ENCODE measurements at regions not wholly inside any gene's neighbourhood (a gene's known extent, or its start where the extent isn't known, plus 50 kb on each side); places are given as distances from the start of the nearest gene placed in this dataset.

DNA sequence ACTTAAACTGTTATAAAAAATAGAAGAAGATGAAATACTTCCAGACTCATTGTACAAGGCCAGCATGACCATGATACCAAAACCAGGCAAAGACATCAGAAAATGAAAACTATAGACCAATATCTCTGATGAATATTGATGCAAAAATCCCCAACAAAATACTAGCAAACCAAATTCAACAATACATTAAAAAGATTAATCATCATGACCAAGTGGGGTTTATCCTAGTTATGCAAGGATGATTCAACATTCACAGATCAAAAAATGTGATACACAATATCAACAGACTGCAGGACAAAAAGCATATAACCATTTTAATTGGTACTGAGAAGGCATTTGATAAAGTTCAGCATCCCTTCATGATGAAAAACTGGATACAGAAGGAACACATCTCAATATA is 824.5 kb upstream of the RAG2 start:
- CTCF ChIA-PET = no interaction called here
- Mint-ChIP-seq H3K4me3 (ENCODE audit: low read depth, unreplicated experiment) (no peak overlapping the region), H3K9me3 (ENCODE audit: low read depth, unreplicated experiment) (peaks cover 6% of the 10 kb centered on the region), H3K27ac (ENCODE audit: unreplicated experiment) (no peak overlapping the region), H3K27me3 (ENCODE audit: unreplicated experiment) (no peaks in the 10 kb centered on the region), H3K4me1 (ENCODE audit: low read depth, unreplicated experiment) (no peaks in the 10 kb centered on the region), H3K36me3 (ENCODE audit: insufficient read depth, unreplicated experiment) (no peaks in the 10 kb centered on the region)
- intact Hi-C loops (cut with micrococcal nuclease; ENCODE audit: unreplicated experiment) = no loop called here
- no peak for DNase-seq
- no TSS peak for BruUV-seq (replicated peaks)
- TF ChIP-seq, protein P1, sequence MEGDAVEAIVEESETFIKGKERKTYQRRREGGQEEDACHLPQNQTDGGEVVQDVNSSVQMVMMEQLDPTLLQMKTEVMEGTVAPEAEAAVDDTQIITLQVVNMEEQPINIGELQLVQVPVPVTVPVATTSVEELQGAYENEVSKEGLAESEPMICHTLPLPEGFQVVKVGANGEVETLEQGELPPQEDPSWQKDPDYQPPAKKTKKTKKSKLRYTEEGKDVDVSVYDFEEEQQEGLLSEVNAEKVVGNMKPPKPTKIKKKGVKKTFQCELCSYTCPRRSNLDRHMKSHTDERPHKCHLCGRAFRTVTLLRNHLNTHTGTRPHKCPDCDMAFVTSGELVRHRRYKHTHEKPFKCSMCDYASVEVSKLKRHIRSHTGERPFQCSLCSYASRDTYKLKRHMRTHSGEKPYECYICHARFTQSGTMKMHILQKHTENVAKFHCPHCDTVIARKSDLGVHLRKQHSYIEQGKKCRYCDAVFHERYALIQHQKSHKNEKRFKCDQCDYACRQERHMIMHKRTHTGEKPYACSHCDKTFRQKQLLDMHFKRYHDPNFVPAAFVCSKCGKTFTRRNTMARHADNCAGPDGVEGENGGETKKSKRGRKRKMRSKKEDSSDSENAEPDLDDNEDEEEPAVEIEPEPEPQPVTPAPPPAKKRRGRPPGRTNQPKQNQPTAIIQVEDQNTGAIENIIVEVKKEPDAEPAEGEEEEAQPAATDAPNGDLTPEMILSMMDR (IDR thresholded peaks at IDR 0.05; ENCODE audit: unreplicated experiment) = no peak

DNA sequence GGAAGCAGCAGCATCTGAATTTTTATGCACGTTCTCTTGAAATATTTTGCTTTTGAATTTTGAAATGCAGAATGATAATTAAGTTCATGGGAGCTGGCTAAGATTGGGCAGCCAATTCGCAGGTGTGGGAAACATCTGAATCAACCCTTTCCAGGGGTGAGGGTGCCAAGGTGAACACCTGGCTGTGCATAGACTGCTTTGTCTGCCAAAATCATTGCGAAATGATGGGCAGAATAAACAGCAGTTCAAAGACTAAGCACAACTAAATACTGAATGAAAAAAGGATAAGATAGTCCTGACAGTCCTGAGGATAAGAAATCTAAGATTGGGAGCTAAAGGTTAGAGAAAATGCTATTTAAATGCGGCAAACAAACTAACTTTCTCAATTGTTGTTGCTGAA is 813.3 kb upstream of the RAG2 start:
- DNase-seq = no peak
- no peaks in the 10 kb centered on the region for H3K36me3 Mint-ChIP-seq (ENCODE audit: insufficient read depth, unreplicated experiment)
- no TSS peak for BruUV-seq (replicated peaks)

DNA sequence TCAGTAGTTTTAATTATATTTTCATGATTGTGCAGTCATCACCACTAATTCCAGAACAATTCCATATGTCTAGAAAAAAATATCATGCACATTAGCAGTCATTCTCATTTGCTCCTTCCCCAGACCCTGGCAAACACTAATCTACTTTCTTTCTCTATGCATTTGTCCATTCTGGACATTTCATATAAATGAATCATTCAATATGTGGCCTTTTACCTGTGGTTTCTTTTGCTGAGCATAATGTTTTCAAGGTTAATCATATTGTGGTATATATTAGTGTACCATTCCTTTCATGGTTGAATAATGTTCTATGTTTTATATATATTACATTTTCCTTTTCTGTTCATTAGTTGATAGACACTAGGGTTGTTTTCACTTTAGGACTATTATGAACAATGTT is 811.1 kb upstream of the RAG2 start:
- no peaks in the 10 kb centered on the region for H3K27me3 Mint-ChIP-seq (ENCODE audit: unreplicated experiment)
- no peak for DNase-seq
- intact Hi-C loops (cut with micrococcal nuclease; ENCODE audit: unreplicated experiment) = no loop called here
- H3K36me3 Mint-ChIP-seq (ENCODE audit: insufficient read depth, unreplicated experiment) = no peaks in the 10 kb centered on the region
- no peak overlapping the region for H3K27ac Mint-ChIP-seq (ENCODE audit: unreplicated experiment)
- H3K4me1 Mint-ChIP-seq (ENCODE audit: low read depth, unreplicated experiment) = no peaks in the 10 kb centered on the region
- CTCF ChIA-PET = no interaction called here
- BruUV-seq (replicated peaks) = no TSS peak
- TF ChIP-seq, protein P1 (IDR thresholded peaks at IDR 0.05; ENCODE audit: unreplicated experiment) = no peak
- no peak overlapping the region for H3K4me3 Mint-ChIP-seq (ENCODE audit: low read depth, unreplicated experiment)
- H3K9me3 Mint-ChIP-seq (ENCODE audit: low read depth, unreplicated experiment) = peaks cover 3% of the 10 kb centered on the region

More for the DNA sequence above, 813.3 kb upstream of the RAG2 start:
- no peaks in the 10 kb centered on the region for H3K27me3 Mint-ChIP-seq (ENCODE audit: unreplicated experiment)
- intact Hi-C loops (cut with micrococcal nuclease; ENCODE audit: unreplicated experiment) = no loop called here
- TF ChIP-seq, protein P1 (IDR thresholded peaks at IDR 0.05; ENCODE audit: unreplicated experiment) = no peak
- H3K27ac Mint-ChIP-seq (ENCODE audit: unreplicated experiment) = no peak overlapping the region
- no peak overlapping the region for H3K4me3 Mint-ChIP-seq (ENCODE audit: low read depth, unreplicated experiment)
- H3K4me1 Mint-ChIP-seq (ENCODE audit: low read depth, unreplicated experiment) = no peaks in the 10 kb centered on the region
- CTCF ChIA-PET = no interaction called here
- peaks cover 3% of the 10 kb centered on the region for H3K9me3 Mint-ChIP-seq (ENCODE audit: low read depth, unreplicated experiment)

DNA sequence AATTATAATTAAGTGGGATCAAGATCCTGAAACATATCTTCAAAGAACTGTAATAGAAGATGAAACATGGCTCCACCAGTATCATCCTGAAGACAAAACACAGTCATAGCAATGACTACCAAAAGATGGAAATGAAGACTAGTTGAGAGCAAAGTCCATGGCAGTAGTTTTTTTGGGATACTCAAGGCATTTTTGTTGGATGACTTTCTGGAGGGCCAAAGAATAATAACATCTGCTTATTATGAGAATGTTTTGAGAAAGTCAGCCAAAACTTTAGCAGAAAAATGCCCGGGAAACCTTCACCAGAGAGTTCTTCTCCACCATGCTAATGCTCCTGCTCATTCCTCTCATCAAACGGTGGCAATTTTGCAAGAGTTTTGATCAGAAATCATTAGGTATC is 809.4 kb upstream of the RAG2 start:
- no TSS peak for BruUV-seq (replicated peaks)
- TF ChIP-seq, protein P1 (IDR thresholded peaks at IDR 0.05; ENCODE audit: unreplicated experiment) = no peak
- no peak for DNase-seq
- peaks cover 3% of the 10 kb centered on the region for H3K9me3 Mint-ChIP-seq (ENCODE audit: low read depth, unreplicated experiment)
- H3K4me3 Mint-ChIP-seq (ENCODE audit: low read depth, unreplicated experiment) = no peak overlapping the region
- H3K27ac Mint-ChIP-seq (ENCODE audit: unreplicated experiment) = no peak overlapping the region
- H3K36me3 Mint-ChIP-seq (ENCODE audit: insufficient read depth, unreplicated experiment) = no peaks in the 10 kb centered on the region
- CTCF ChIA-PET = no interaction called here
- H3K27me3 Mint-ChIP-seq (ENCODE audit: unreplicated experiment) = no peaks in the 10 kb centered on the region
- intact Hi-C loops (cut with micrococcal nuclease; ENCODE audit: unreplicated experiment) = no loop called here
- H3K4me1 Mint-ChIP-seq (ENCODE audit: low read depth, unreplicated experiment) = no peaks in the 10 kb centered on the region

DNA sequence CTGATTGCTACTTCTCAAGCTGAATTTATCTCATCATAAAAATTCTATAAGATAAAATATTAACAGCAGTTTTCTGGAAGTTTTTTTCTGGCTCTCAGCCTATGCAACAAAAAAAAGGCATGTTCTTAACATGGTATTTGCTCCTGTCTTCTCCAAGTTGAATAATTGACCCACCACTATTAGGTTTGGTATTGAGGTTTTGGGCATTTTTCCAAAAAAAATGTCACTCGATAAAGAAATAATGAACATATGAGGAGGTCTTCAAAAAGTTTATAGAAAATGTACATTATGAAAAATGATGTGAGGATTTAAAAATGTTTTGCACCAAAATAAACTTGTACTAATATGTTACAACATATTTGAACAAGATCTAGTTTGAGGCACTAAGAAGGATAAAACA is 808.6 kb upstream of the RAG2 start:
- CTCF ChIA-PET = no interaction called here
- intact Hi-C loops (cut with micrococcal nuclease; ENCODE audit: unreplicated experiment) = no loop called here
- Mint-ChIP-seq H3K9me3 (ENCODE audit: low read depth, unreplicated experiment) (no peaks in the 10 kb centered on the region), H3K27me3 (ENCODE audit: unreplicated experiment) (no peaks in the 10 kb centered on the region), H3K36me3 (ENCODE audit: insufficient read depth, unreplicated experiment) (no peaks in the 10 kb centered on the region), H3K27ac (ENCODE audit: unreplicated experiment) (no peak overlapping the region), H3K4me3 (ENCODE audit: low read depth, unreplicated experiment) (no peak overlapping the region), H3K4me1 (ENCODE audit: low read depth, unreplicated experiment) (no peaks in the 10 kb centered on the region)
- BruUV-seq (replicated peaks) = no TSS peak
- no peak for DNase-seq
- TF ChIP-seq, protein P1 (IDR thresholded peaks at IDR 0.05; ENCODE audit: unreplicated experiment) = no peak

Data from Calu3 (cell line).